Mesenchymal stem cell (in vitro differentiated cells and primary cell): ENCODE measurements at regions not wholly inside any gene's neighbourhood (a gene's known extent, or its start where the extent isn't known, plus 50 kb on each side); places are given as distances from the start of the nearest gene placed in this dataset.

Experiments used
- DNase-seq: peaks from one replicate; pipeline ENCODE4 v3.0.0-alpha.2; 2013
- H2AFZ ChIP-seq: one replicate; pipeline ENCODE4 v1.6.1; 2013; ENCODE audit warnings: low read depth, mild to moderate bottlenecking, control low read depth, inconsistent platforms, low read length, moderate library complexity
- H2AK5ac ChIP-seq: 2 replicates; pipeline ENCODE4 v1.6.1; 2013; ENCODE audit warnings: low read length, moderate library complexity, mild to moderate bottlenecking, inconsistent platforms; ENCODE audit not compliant: severe bottlenecking
- H2BK120ac ChIP-seq: one replicate; pipeline ENCODE4 v1.6.1; 2013; ENCODE audit warnings: low read depth, mild to moderate bottlenecking, inconsistent platforms, low read length, moderate library complexity
- H2BK12ac ChIP-seq, 2 experiments: one replicate each; pipeline ENCODE4 v1.6.1; 2013; ENCODE audit warnings: inconsistent platforms in 2 of 2, low read length in 2 of 2, mild to moderate bottlenecking in 2 of 2, moderate library complexity in 2 of 2, control low read depth in 1 of 2
- H2BK15ac ChIP-seq: one replicate; pipeline ENCODE4 v1.6.1; 2013; ENCODE audit warnings: mild to moderate bottlenecking, low read depth, inconsistent platforms; ENCODE audit not compliant: poor library complexity, severe bottlenecking
- H2BK5ac ChIP-seq: 2 replicates; pipeline ENCODE4 v1.6.1; 2013; ENCODE audit warnings: low read depth, mild to moderate bottlenecking, low read length, control low read depth, inconsistent platforms; ENCODE audit not compliant: poor library complexity, severe bottlenecking
- H3K14ac ChIP-seq, 2 experiments: one replicate each; pipeline ENCODE4 v1.6.1; 2013; ENCODE audit warnings: inconsistent platforms in 2 of 2, low read length in 2 of 2, control low read depth in 1 of 2, mild to moderate bottlenecking in 1 of 2, moderate library complexity in 1 of 2
- H3K18ac ChIP-seq, 2 experiments: one replicate each; pipeline ENCODE4 v1.6.1; 2013; ENCODE audit warnings: inconsistent platforms in 2 of 2, low read length in 2 of 2, control low read depth in 1 of 2, low read depth in 1 of 2, mild to moderate bottlenecking in 1 of 2
- H3K23ac ChIP-seq, 2 experiments: one replicate each; pipeline ENCODE4 v1.6.1; 2013; ENCODE audit warnings: inconsistent platforms in 2 of 2, low read length in 2 of 2, mild to moderate bottlenecking in 2 of 2, moderate library complexity in 2 of 2, control low read depth in 1 of 2
- H3K27ac ChIP-seq: 2 replicates; pipeline ENCODE4 v1.5.1; 2013; ENCODE audit warnings: mild to moderate bottlenecking, moderate library complexity, low read length, control low read depth, inconsistent platforms; ENCODE audit not compliant: poor library complexity, severe bottlenecking
- H3K27me3 ChIP-seq, 2 experiments: 2 replicates each; pipeline versions ENCODE4 v1.6.1 to v1.7.0; 2013; ENCODE audit warnings: low read length in 2 of 2, mild to moderate bottlenecking in 2 of 2, moderate library complexity in 2 of 2, control low read depth in 1 of 2, inconsistent platforms in 1 of 2; ENCODE audit not compliant: control insufficient read depth in 1 of 2, insufficient read depth in 1 of 2
- H3K36me3 ChIP-seq, 2 experiments: 2 replicates each; pipeline versions ENCODE4 v1.6.1 to v1.7.0; 2013; ENCODE audit warnings: low read length in 2 of 2, control low read depth in 1 of 2, inconsistent platforms in 1 of 2, low read depth in 1 of 2, mild to moderate bottlenecking in 1 of 2; ENCODE audit not compliant: insufficient read depth in 2 of 2, control insufficient read depth in 1 of 2
- H3K4ac ChIP-seq, 2 experiments: one replicate each; pipeline ENCODE4 v1.6.1; 2013; ENCODE audit warnings: inconsistent platforms in 2 of 2, low read length in 2 of 2, mild to moderate bottlenecking in 2 of 2, moderate library complexity in 2 of 2, control low read depth in 1 of 2, low read depth in 1 of 2
- H3K4me1 ChIP-seq: 2 replicates; pipeline ENCODE4 v1.6.1; 2013; ENCODE audit warnings: low read depth, low read length, control low read depth; ENCODE audit not compliant: control insufficient read depth, insufficient read depth
- H3K4me2 ChIP-seq: 2 replicates; pipeline ENCODE4 v1.6.1; 2013; ENCODE audit warnings: low read length, mild to moderate bottlenecking, inconsistent platforms; ENCODE audit not compliant: poor library complexity, severe bottlenecking
- H3K4me3 ChIP-seq, 2 experiments: 2 replicates each; pipeline versions ENCODE4 v1.5.1 to v1.7.0; 2013; ENCODE audit warnings: low read length in 2 of 2, mild to moderate bottlenecking in 2 of 2, control low read depth in 1 of 2, low read depth in 1 of 2; ENCODE audit not compliant: insufficient read depth in 1 of 2
- H3K79me1 ChIP-seq: replicated peaks from 2 replicates; pipeline ENCODE4 v1.6.1; 2013; ENCODE audit warnings: mild to moderate bottlenecking, control low read depth, low read length, inconsistent platforms; ENCODE audit not compliant: poor library complexity, severe bottlenecking
- H3K9ac ChIP-seq: 2 replicates; pipeline ENCODE4 v1.7.0; 2013; ENCODE audit warnings: mild to moderate bottlenecking, low read length, moderate library complexity
- H3K9me3 ChIP-seq: 2 replicates; pipeline ENCODE4 v1.7.0; 2013; ENCODE audit warnings: mild to moderate bottlenecking, low read length; ENCODE audit not compliant: control insufficient read depth
- H4K8ac ChIP-seq: one replicate; pipeline ENCODE4 v1.6.1; 2013; ENCODE audit warnings: inconsistent platforms, mild to moderate bottlenecking, low read length, moderate library complexity
- H4K91ac ChIP-seq: one replicate; pipeline ENCODE4 v1.6.1; 2013; ENCODE audit warnings: mild to moderate bottlenecking, low read length, inconsistent platforms
- WGBS: methylation state at CpG from one replicate; pipeline ENCODE4 v1.1.7; 2013; ENCODE audit warnings: mixed read lengths; 5-methylcytosine and 5-hydroxymethylcytosine counted together

GRCh38 chr2:52127527-52127926 lies 1095.6 kb upstream of the NRXN1 start:
- Histone ChIP-seq H4K91ac (no peak overlapping the region), H3K4me3 (no peak overlapping the region), H2BK120ac (no peak overlapping the region), H2AFZ (no peak overlapping the region), H3K9ac (no peak overlapping the region), H3K4me1 (no peaks in the 10 kb centered on the region), H3K36me3 (no peaks in the 10 kb centered on the region), H3K4me2 (no peak overlapping the region), H2BK12ac (no peak overlapping the region), H2AK5ac (no peak overlapping the region), H4K8ac (no peak overlapping the region), H3K79me1 (no peaks in the 10 kb centered on the region), H3K9me3 (peaks cover 11% of the 10 kb centered on the region), H3K27ac (peak overlapping the region; percentile 70), H3K23ac (no peak overlapping the region), H3K27me3 (no peaks in the 10 kb centered on the region), H3K4ac (no peak overlapping the region), H3K14ac (no peak overlapping the region), H2BK15ac (no peak overlapping the region), H3K18ac (no peak overlapping the region), H2BK5ac (no peak overlapping the region)
- WGBS = 84% methylated on average over 1 of the region's 1 CpG
- DNase-seq = no peak

GRCh38 chr2:52117299-52117698 lies 1085.4 kb upstream of the NRXN1 start:
- Histone ChIP-seq H3K4me3 (no peak overlapping the region), H2BK120ac (no peak overlapping the region), H4K8ac (no peak overlapping the region), H2AFZ (no peak overlapping the region), H4K91ac (no peak overlapping the region), H3K18ac (no peak overlapping the region), H2BK12ac (no peak overlapping the region), H3K4me1 (no peaks in the 10 kb centered on the region), H3K27ac (no peak overlapping the region), H2BK15ac (no peak overlapping the region), H3K4ac (no peak overlapping the region), H2BK5ac (no peak overlapping the region), H3K14ac (no peak overlapping the region), H2AK5ac (no peak overlapping the region), H3K4me2 (no peak overlapping the region), H3K9me3 (no peaks in the 10 kb centered on the region), H3K23ac (no peak overlapping the region), H3K9ac (no peak overlapping the region), H3K79me1 (no peaks in the 10 kb centered on the region), H3K36me3 (no peaks in the 10 kb centered on the region), H3K27me3 (no peaks in the 10 kb centered on the region)
- WGBS = 82% methylated on average over 3 of the region's 3 CpGs
- peak; percentile 60 for DNase-seq

DNA sequence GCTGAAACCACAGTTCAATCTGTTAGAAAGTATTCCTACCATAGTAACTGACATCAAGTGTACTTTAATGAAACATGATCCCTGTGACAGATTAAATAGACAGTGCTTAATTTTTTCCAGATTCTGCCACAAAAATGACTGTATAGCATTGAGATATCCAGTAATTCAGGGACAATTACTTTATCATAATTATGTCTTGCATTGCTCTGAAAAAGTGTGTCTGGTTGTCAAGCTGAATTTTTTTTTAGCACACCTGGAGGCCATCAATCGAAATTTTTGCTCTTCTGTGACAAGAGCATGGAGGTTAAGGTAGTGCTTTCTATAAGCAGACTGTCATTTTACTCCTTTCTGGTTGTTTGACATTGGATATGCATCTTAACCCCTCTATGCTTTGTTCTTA lies 1083.8 kb upstream of the NRXN1 start:
- DNase-seq = no peak
- H3K27me3 ChIP-seq = no peaks in the 10 kb centered on the region
- H3K4me2 ChIP-seq = no peak overlapping the region
- no peak overlapping the region for H2BK5ac ChIP-seq
- H3K9ac ChIP-seq = no peak overlapping the region
- H3K23ac ChIP-seq = no peak overlapping the region
- no peak overlapping the region for H4K8ac ChIP-seq
- H2BK15ac ChIP-seq = no peak overlapping the region
- no peak overlapping the region for H4K91ac ChIP-seq
- no peak overlapping the region for H3K14ac ChIP-seq
- H3K79me1 ChIP-seq = no peaks in the 10 kb centered on the region
- no peaks in the 10 kb centered on the region for H3K4me1 ChIP-seq
- H2BK120ac ChIP-seq = no peak overlapping the region
- H3K4ac ChIP-seq = no peak overlapping the region
- no peak overlapping the region for H2AFZ ChIP-seq
- H3K36me3 ChIP-seq = no peaks in the 10 kb centered on the region
- WGBS = no CpG with 5 or more reads among the region's 1 CpG
- no peak overlapping the region for H2BK12ac ChIP-seq
- no peak overlapping the region for H2AK5ac ChIP-seq
- no peak overlapping the region for H3K27ac ChIP-seq
- H3K18ac ChIP-seq = no peak overlapping the region
- H3K9me3 ChIP-seq = peaks cover 4% of the 10 kb centered on the region
- H3K4me3 ChIP-seq = no peak overlapping the region

DNA sequence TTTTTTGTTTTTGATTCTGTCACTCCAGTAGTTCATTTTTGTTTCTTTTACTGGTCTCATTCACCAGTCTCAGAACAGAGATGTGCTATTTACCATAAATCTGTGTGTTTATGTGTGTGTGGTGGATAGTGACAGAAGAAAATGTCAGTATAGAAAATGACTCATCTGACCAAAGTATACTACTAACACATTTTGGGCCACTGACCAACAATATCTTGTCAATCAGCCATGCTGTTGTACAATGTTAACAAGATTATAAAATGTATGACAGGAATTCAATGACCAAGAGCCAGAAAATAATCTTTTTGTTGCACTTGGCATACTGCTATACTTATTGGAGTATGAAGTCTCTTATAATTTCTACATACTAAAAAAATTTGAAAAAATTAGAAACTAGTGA lies 1081.4 kb upstream of the NRXN1 start:
- Histone ChIP-seq H4K91ac (no peak overlapping the region), H3K9me3 (peaks cover 4% of the 10 kb centered on the region), H3K27ac (no peak overlapping the region), H3K9ac (no peak overlapping the region), H2BK15ac (no peak overlapping the region), H3K27me3 (no peaks in the 10 kb centered on the region), H3K79me1 (no peaks in the 10 kb centered on the region), H3K4me3 (no peak overlapping the region), H3K23ac (no peak overlapping the region), H2AK5ac (no peak overlapping the region), H2AFZ (no peak overlapping the region), H3K4ac (no peak overlapping the region), H3K18ac (no peak overlapping the region), H4K8ac (no peak overlapping the region), H3K14ac (no peak overlapping the region), H3K4me2 (no peak overlapping the region), H2BK120ac (no peak overlapping the region), H2BK12ac (no peak overlapping the region), H3K36me3 (no peaks in the 10 kb centered on the region), H2BK5ac (no peak overlapping the region), H3K4me1 (no peaks in the 10 kb centered on the region)
- DNase-seq = peak; percentile 65
